ENCODE measurements at regions not wholly inside any gene's neighbourhood (a gene's known extent, or its start where the extent isn't known, plus 50 kb on each side); places are given as distances from the start of the nearest gene placed in this dataset.

- H3K4me3 ChIP-seq: no peak overlapping the region
- H3K4me1 ChIP-seq: no peaks in the 10 kb centered on the region
- no peaks in the 10 kb centered on the region for H3K36me3 ChIP-seq
- H3K27ac ChIP-seq: no peak overlapping the region
- H3K27me3 ChIP-seq: no peaks in the 10 kb centered on the region
- intact Hi-C loops (cut with DNase I; ENCODE audit: low total_unique reads): loop anchor here (10.0 kb wide), 1 partner anchor 79 kb away; the partner anchor contains the start of gene NEURL1B
- TF ChIP-seq CTCF (IDR thresholded peaks at IDR 0.05) (no peak), POLR2A (IDR thresholded peaks at IDR 0.05) (no peak)
- DNase-seq: no peak
- no peaks in the 10 kb centered on the region for H3K9me3 ChIP-seq
Observed at GRCh38 chr5:172565931-172566665, 75.0 kb upstream of the NEURL1B start.

GRCh38 chr5:172565455-172565854, 75.6 kb upstream of the NEURL1B start:
- no peaks in the 10 kb centered on the region for H3K36me3 ChIP-seq
- no peak for DNase-seq
- TF ChIP-seq CTCF (IDR thresholded peaks at IDR 0.05) (no peak), POLR2A (IDR thresholded peaks at IDR 0.05) (no peak)
- H3K27me3 ChIP-seq: no peaks in the 10 kb centered on the region
- intact Hi-C loops (cut with DNase I; ENCODE audit: low total_unique reads): loop anchor here (10.0 kb wide), 1 partner anchor 79 kb away; the partner anchor contains the start of gene NEURL1B
- no peak overlapping the region for H3K27ac ChIP-seq
- H3K4me3 ChIP-seq: no peak overlapping the region
- H3K4me1 ChIP-seq: no peaks in the 10 kb centered on the region
- no peaks in the 10 kb centered on the region for H3K9me3 ChIP-seq

GRCh38 chr5:172564883-172565282, 76.2 kb upstream of the NEURL1B start:
- TF ChIP-seq CTCF (IDR thresholded peaks at IDR 0.05): no peak
- TF ChIP-seq POLR2A (IDR thresholded peaks at IDR 0.05): no peak
- Histone ChIP-seq H3K4me3 (no peak overlapping the region), H3K27ac (no peak overlapping the region), H3K9me3 (no peaks in the 10 kb centered on the region), H3K27me3 (no peaks in the 10 kb centered on the region), H3K36me3 (no peaks in the 10 kb centered on the region), H3K4me1 (no peaks in the 10 kb centered on the region)
- intact Hi-C loops (cut with DNase I; ENCODE audit: low total_unique reads): loop anchor here (10.0 kb wide), 1 partner anchor 80 kb away; the partner anchor contains the start of gene NEURL1B
- DNase-seq: no peak

GRCh38 chr5:172564188-172564587, 76.9 kb upstream of the NEURL1B start:
- no peaks in the 10 kb centered on the region for H3K27me3 ChIP-seq
- intact Hi-C loops (cut with DNase I; ENCODE audit: low total_unique reads): loop anchor here (10.0 kb wide), 1 partner anchor 81 kb away; the partner anchor contains the start of gene NEURL1B
- H3K4me3 ChIP-seq: no peak overlapping the region
- peaks cover 0 to 4% of the 10 kb centered on the region in 2 donors for H3K4me1 ChIP-seq
- H3K36me3 ChIP-seq: no peaks in the 10 kb centered on the region
- no peak for TF ChIP-seq POLR2A (IDR thresholded peaks at IDR 0.05)
- TF ChIP-seq CTCF (IDR thresholded peaks at IDR 0.05): no peak
- H3K27ac ChIP-seq: no peak overlapping the region
- H3K9me3 ChIP-seq: no peaks in the 10 kb centered on the region
- DNase-seq: no peak

GRCh38 chr5:172562443-172562842, 78.6 kb upstream of the NEURL1B start:
- intact Hi-C loops (cut with DNase I; ENCODE audit: low total_unique reads): loop anchor here (10.0 kb wide), 1 partner anchor 82 kb away; the partner anchor contains the start of gene NEURL1B
- H3K4me1 ChIP-seq: peaks cover 4 to 9% of the 10 kb centered on the region in 2 donors

More at GRCh38 chr5:172562443-172562842, 78.6 kb upstream of the NEURL1B start:
- no peak for DNase-seq
- H3K9me3 ChIP-seq: no peaks in the 10 kb centered on the region
- no peaks in the 10 kb centered on the region for H3K27me3 ChIP-seq
- no peaks in the 10 kb centered on the region for H3K36me3 ChIP-seq
- no peak for TF ChIP-seq POLR2A (IDR thresholded peaks at IDR 0.05)
- TF ChIP-seq CTCF (IDR thresholded peaks at IDR 0.05): no peak
- H3K4me3 ChIP-seq: no peak overlapping the region
- no peak overlapping the region for H3K27ac ChIP-seq
